Activated CD4-positive, alpha-beta T cell treated with anti-CD3 and anti-CD28 coated beads, Interleukin-2, amount 10 ng/mL, durations not matched to agents 7 days and 5 days (primary cell): ENCODE measurements at regions not wholly inside any gene's neighbourhood (a gene's known extent, or its start where the extent isn't known, plus 50 kb on each side); places are given as distances from the start of the nearest gene placed in this dataset.
"Not testable (repeated sequence)": the region's sequence is repeated elsewhere in the genome, so short reads cannot be mapped to it uniquely, and the experiment has no call there.

Experiments
- CTCF ChIA-PET: fragments of 350-600 bp; sonication (Branson Sonifier 250); formaldehyde crosslinking; loops from one replicate; lab custom pipeline; 2021; ENCODE audit warnings: antibody characterized with exemption; lab: Charles Lee
- POLR2A ChIA-PET: fragments of 350-600 bp; sonication (Branson Sonifier 250); formaldehyde crosslinking; loops from one replicate; lab custom pipeline; 2021; ENCODE audit warnings: antibody characterized with exemption; lab: Charles Lee
- DNase-seq: peaks from one replicate; pipeline ENCODE4 v3.0.0-alpha.2; 2020
- H3K27ac Mint-ChIP-seq: one replicate; pipeline ENCODE4 v1.8.0; 2021; ENCODE audit warnings: mild to moderate bottlenecking, moderate library complexity, mixed read lengths
- H3K27me3 Mint-ChIP-seq: one replicate; pipeline ENCODE4 v1.8.0; 2021; ENCODE audit warnings: mixed read lengths
- H3K36me3 Mint-ChIP-seq: one replicate; pipeline ENCODE4 v1.8.0; 2021; ENCODE audit warnings: low read depth, mixed read lengths
- H3K4me1 Mint-ChIP-seq: one replicate; pipeline ENCODE4 v1.8.0; 2021; ENCODE audit warnings: mixed read lengths
- H3K4me3 Mint-ChIP-seq: one replicate; pipeline ENCODE4 v1.8.0; 2021; ENCODE audit warnings: mild to moderate bottlenecking, moderate library complexity, mixed read lengths
- H3K9me3 Mint-ChIP-seq: one replicate; pipeline ENCODE4 v1.8.0; 2021; ENCODE audit warnings: mixed read lengths

DNA sequence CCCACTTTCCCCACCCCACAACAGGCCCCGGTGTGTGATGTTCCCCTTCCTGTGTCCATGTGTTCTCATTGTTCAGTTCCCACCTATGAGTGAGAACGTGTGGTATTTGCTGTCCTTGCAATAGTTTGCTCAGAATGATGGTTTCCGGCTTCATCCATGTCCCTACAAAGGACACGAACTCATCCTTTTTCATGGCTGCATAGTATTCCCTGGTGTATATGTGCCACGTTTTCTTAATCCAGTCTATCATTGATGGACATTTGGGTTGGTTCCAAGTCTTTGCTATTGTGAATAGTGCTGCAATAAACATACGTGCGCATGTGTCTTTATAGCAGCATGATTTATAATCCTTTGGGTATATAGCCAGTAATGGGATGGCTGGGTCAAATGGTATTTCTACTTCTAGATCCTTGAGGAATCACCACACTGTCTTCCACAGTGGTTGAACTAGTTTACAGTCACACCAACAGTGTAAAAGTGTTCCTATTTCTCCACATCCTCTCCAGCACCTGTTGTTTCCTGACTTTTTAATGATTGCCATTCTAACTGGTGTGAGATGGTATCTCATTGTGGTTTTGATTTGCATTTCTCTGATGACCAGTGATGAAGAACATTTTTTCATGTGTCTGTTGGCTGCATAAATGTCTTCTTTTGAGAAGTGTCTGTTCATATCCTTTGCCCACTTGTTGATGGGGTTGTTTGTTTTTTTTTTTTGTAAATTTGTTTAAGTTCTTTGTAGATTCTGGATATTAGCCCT, 124.5 kb downstream of the TANC2 start:
- H3K4me3 Mint-ChIP-seq, H3K27me3 Mint-ChIP-seq, POLR2A ChIA-PET, H3K27ac Mint-ChIP-seq, H3K36me3 Mint-ChIP-seq, DNase-seq, CTCF ChIA-PET, H3K4me1 Mint-ChIP-seq, H3K9me3 Mint-ChIP-seq: not testable (repeated sequence)

DNA sequence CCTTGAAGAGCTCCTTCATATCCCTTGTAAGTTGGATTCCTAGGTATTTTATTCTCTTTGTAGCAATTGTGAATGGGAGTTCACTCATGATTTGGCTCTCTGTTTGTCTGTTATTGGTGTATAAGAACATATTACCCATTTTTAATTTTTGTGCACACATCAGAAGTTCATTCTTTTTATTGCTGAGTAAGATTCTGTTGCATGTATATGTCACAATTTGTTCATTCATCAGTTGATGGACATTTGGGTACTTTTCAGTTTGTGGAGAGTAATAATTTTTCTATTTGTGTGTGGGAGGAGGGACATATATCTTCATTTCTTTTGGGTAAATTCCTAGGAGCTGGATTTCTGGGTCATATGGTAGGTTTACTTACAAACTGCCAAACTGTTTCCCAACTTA, 125.9 kb downstream of the TANC2 start:
- H3K36me3 Mint-ChIP-seq, CTCF ChIA-PET, DNase-seq, H3K27ac Mint-ChIP-seq, H3K9me3 Mint-ChIP-seq, POLR2A ChIA-PET, H3K27me3 Mint-ChIP-seq, H3K4me3 Mint-ChIP-seq, H3K4me1 Mint-ChIP-seq: not testable (repeated sequence)

DNA sequence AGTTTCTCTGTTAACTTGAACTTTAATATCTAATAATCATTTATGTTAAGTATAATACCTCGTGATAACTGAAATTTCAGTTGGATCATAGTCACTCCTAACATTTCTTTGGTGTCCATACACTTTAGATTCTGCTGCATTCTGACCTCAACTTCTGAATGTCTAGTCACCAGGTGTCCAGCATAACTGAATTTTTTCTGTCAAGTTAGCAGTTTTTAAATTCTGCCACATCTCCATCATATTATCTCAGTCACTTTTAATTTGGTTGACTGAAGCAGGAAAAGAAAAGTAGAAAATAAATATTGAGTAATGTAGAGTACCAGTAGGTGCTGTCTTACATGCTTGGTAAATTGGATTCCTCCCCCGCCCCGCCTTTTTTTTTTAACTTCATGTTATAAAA, 128.6 kb downstream of the TANC2 start:
- no peaks in the 10 kb centered on the region for H3K4me1 Mint-ChIP-seq
- no peak overlapping the region for H3K4me3 Mint-ChIP-seq
- DNase-seq, result no peak
- H3K36me3 Mint-ChIP-seq, result no peaks in the 10 kb centered on the region
- H3K27ac Mint-ChIP-seq, result no peak overlapping the region
- no peaks in the 10 kb centered on the region for H3K27me3 Mint-ChIP-seq
- ChIA-PET POLR2A (no interaction called here), CTCF (no interaction called here)
- no peaks in the 10 kb centered on the region for H3K9me3 Mint-ChIP-seq

- Mint-ChIP-seq H3K36me3 (no peaks in the 10 kb centered on the region), H3K4me3 (no peak overlapping the region), H3K27ac (no peak overlapping the region), H3K9me3 (no peaks in the 10 kb centered on the region), H3K27me3 (no peaks in the 10 kb centered on the region), H3K4me1 (no peaks in the 10 kb centered on the region)
- no peak for DNase-seq
- CTCF ChIA-PET, result no interaction called here
- POLR2A ChIA-PET, result interaction anchor here (0.6 kb wide), 1 partner anchor 49 kb away, joined by 3 read pairs; no protein-coding TSS in a partner anchor
These were observed 129.4 kb downstream of the TANC2 start for GRCh38 chr17:63095459-63095858.

DNA sequence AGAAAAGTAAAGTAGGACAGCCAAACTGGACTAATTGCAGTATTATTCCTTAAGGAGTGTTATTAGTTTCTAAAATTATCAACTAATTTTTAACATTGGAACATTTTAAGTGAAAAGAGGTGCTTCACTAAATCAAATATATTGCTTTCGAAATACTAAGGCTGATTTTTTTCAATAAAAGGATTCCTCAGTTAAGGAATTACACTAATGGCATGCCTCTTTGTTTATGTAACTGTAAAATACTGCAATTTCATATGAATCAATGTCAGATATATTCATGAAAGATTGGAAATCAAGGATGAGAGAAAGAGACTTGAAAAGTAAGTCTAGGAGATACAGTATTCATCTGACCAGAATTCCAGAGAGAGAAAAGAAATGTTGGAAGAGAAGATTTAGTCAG, 129.8 kb downstream of the TANC2 start:
- Mint-ChIP-seq H3K36me3 (no peaks in the 10 kb centered on the region), H3K27ac (no peak overlapping the region), H3K4me1 (no peaks in the 10 kb centered on the region), H3K9me3 (no peaks in the 10 kb centered on the region), H3K4me3 (no peak overlapping the region), H3K27me3 (no peaks in the 10 kb centered on the region)
- CTCF ChIA-PET, result no interaction called here
- DNase-seq, result no peak
- POLR2A ChIA-PET, result no interaction called here

DNA sequence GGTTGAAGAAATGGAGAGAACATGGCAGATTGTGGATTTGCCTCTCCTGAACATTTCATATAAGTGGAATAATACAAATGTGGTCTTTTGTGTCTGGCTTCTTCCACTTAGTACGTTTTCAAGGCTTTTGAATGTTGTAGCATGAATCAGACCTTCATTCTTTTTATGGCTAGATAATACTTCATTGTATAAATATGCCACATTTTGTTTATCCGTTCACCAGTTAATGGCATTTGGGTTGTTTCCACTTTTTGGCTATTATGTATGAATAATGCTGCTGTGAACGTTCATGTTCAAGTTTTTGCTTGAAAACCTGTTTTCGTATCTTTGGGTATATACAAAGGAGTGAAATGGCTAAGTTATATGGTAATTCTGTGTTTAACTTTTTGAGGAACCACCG, 130.4 kb downstream of the TANC2 start:
- no peaks in the 10 kb centered on the region for H3K27me3 Mint-ChIP-seq
- no peak overlapping the region for H3K27ac Mint-ChIP-seq
- DNase-seq, result no peak
- H3K4me1 Mint-ChIP-seq, result no peaks in the 10 kb centered on the region
- H3K9me3 Mint-ChIP-seq, result no peaks in the 10 kb centered on the region
- ChIA-PET POLR2A (no interaction called here), CTCF (no interaction called here)
- H3K4me3 Mint-ChIP-seq, result no peak overlapping the region
- H3K36me3 Mint-ChIP-seq, result no peaks in the 10 kb centered on the region

DNA sequence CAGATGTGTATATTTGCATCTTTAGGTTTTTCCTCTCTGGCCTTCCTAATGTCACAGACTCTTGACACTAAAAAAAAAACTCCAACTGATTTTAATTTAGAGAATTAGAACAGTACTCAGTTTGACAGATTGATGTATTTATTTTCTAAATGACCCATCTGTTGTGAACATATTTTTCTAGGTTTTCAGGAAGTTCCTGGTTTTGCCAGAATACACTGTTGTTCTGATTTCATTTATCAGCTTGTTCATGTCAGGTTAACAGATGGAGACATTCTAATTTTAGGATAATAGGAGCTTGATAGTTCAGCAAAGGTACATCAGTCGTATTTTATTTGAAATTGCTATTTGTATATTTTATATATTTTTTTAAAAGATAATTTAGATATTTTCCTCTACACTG, 133.4 kb downstream of the TANC2 start:
- DNase-seq, result no peak
- Mint-ChIP-seq H3K36me3 (no peaks in the 10 kb centered on the region), H3K4me3 (no peak overlapping the region), H3K27ac (no peak overlapping the region), H3K9me3 (no peaks in the 10 kb centered on the region), H3K27me3 (no peaks in the 10 kb centered on the region), H3K4me1 (no peaks in the 10 kb centered on the region)
- POLR2A ChIA-PET, result no interaction called here
- CTCF ChIA-PET, result no interaction called here

- Mint-ChIP-seq H3K36me3 (no peaks in the 10 kb centered on the region), H3K4me1 (no peaks in the 10 kb centered on the region), H3K9me3 (no peaks in the 10 kb centered on the region), H3K4me3 (no peak overlapping the region), H3K27ac (no peak overlapping the region), H3K27me3 (no peaks in the 10 kb centered on the region)
- ChIA-PET CTCF (no interaction called here), POLR2A (interaction anchor here (0.5 kb wide), 1 partner anchor 46 kb away, joined by 4 read pairs; no protein-coding TSS in a partner anchor)
- no peak for DNase-seq
These were observed 136.0 kb downstream of the TANC2 start for GRCh38 chr17:63102034-63102433.

GRCh38 chr17:63106050-63106449, 140.0 kb downstream of the TANC2 start:
- Mint-ChIP-seq H3K4me3 (no peak overlapping the region), H3K9me3 (no peaks in the 10 kb centered on the region), H3K36me3 (no peaks in the 10 kb centered on the region), H3K27me3 (no peaks in the 10 kb centered on the region), H3K4me1 (no peaks in the 10 kb centered on the region), H3K27ac (no peak overlapping the region)
- CTCF ChIA-PET, result interaction anchor here (0.6 kb wide), 1 partner anchor 293 kb away, joined by 3 read pairs; no protein-coding TSS in a partner anchor
- POLR2A ChIA-PET, result no interaction called here
- DNase-seq, result no peak

DNA sequence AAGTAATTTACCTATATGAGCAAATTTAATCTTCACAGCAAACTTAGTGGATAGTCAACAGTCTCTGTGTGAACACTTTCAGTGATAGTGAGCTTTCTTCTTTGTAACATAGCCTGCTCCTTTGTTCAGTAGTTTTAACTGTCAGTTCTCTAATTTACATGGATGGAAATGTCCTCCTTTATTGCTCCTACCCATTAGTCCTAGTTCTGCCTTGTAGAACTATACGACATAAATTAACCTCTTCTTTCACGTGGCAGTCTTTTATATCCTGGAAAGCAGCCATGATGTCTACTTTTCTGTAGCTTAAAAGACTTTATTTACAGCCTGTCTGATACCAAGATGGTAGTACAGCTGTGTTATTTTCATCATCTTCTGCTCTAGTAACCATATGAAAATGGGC, 143.6 kb downstream of the TANC2 start:
- no peaks in the 10 kb centered on the region for H3K36me3 Mint-ChIP-seq
- no peak overlapping the region for H3K4me3 Mint-ChIP-seq
- no peaks in the 10 kb centered on the region for H3K4me1 Mint-ChIP-seq
- H3K27ac Mint-ChIP-seq, result no peak overlapping the region
- H3K27me3 Mint-ChIP-seq, result no peaks in the 10 kb centered on the region
- H3K9me3 Mint-ChIP-seq, result no peaks in the 10 kb centered on the region
- CTCF ChIA-PET, result no interaction called here
- POLR2A ChIA-PET, result no interaction called here
- no peak for DNase-seq

- CTCF ChIA-PET, result interaction anchor here (0.5 kb wide), 1 partner anchor 278 kb away, joined by 3 read pairs; no protein-coding TSS in a partner anchor
- no peak overlapping the region for H3K27ac Mint-ChIP-seq
These were observed 147.1 kb downstream of the TANC2 start for GRCh38 chr17:63113167-63113566.

GRCh38 chr17:63116228-63116627, 150.2 kb downstream of the TANC2 start:
- ChIA-PET CTCF (interaction anchor here (1.4 kb wide), 1 partner anchor 11 kb away, joined by 4 read pairs; no protein-coding TSS in a partner anchor), POLR2A (no interaction called here)
- no peak for DNase-seq
- Mint-ChIP-seq H3K27me3 (no peaks in the 10 kb centered on the region), H3K9me3 (no peaks in the 10 kb centered on the region), H3K4me1 (no peaks in the 10 kb centered on the region), H3K36me3 (no peaks in the 10 kb centered on the region), H3K4me3 (no peak overlapping the region), H3K27ac (no peak overlapping the region)

More at GRCh38 chr17:63113167-63113566, 147.1 kb downstream of the TANC2 start:
- Mint-ChIP-seq H3K36me3 (no peaks in the 10 kb centered on the region), H3K4me3 (no peak overlapping the region), H3K4me1 (no peaks in the 10 kb centered on the region), H3K9me3 (no peaks in the 10 kb centered on the region), H3K27me3 (no peaks in the 10 kb centered on the region)
- POLR2A ChIA-PET, result no interaction called here
- DNase-seq, result no peak

DNA sequence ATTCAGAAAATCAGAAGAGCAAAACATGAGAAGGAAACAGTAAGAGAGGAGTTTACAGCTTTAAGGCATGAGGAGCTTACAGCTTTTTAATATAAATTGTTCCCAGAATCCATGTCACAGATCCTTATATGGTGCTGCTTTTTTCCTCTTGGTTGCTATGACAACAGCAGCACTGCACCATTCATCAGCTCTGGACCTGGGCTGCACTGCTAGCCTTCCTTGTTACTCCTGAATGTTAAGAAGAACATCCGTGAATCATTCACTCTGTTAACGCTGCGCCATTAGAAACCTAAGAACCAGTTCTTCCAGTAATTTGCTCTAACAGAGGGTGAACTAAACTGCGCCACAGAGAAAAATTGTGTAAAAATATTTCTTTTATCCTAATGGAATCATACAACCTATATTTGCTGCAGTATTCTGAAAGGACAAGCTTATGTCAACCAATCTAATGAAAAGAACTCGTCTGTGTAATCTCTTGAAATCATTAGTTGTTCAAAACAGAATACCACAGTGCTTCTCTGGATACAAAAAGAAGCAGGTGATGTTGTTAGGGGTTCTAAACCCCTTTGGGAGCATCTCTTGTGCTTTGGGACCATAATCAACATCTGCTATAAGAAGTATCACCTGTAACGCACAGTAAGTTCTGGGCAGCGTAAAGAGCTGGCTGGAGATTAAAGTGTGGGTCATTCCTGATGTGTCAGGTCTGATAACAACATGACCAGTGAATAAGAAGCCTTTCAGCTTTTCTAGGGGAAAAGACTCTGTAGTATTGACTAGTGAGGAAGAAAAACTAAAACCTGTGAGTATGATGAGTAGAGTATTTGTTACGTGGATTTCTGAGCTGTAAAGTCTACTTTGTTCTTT, 151.2 kb downstream of the TANC2 start:
- ChIA-PET CTCF (interaction anchor here (1.4 kb wide), 1 partner anchor 12 kb away, joined by 4 read pairs; no protein-coding TSS in a partner anchor), POLR2A (no interaction called here)
- no peaks in the 10 kb centered on the region for H3K9me3 Mint-ChIP-seq
- no peak for DNase-seq
- no peaks in the 10 kb centered on the region for H3K36me3 Mint-ChIP-seq
- H3K27me3 Mint-ChIP-seq, result no peaks in the 10 kb centered on the region
- no peak overlapping the region for H3K27ac Mint-ChIP-seq
- H3K4me3 Mint-ChIP-seq, result no peak overlapping the region
- no peaks in the 10 kb centered on the region for H3K4me1 Mint-ChIP-seq
